ENCODE measurements at regions not wholly inside any gene's neighbourhood (a gene's known extent, or its start where the extent isn't known, plus 50 kb on each side); places are given as distances from the start of the nearest gene placed in this dataset.

DNA sequence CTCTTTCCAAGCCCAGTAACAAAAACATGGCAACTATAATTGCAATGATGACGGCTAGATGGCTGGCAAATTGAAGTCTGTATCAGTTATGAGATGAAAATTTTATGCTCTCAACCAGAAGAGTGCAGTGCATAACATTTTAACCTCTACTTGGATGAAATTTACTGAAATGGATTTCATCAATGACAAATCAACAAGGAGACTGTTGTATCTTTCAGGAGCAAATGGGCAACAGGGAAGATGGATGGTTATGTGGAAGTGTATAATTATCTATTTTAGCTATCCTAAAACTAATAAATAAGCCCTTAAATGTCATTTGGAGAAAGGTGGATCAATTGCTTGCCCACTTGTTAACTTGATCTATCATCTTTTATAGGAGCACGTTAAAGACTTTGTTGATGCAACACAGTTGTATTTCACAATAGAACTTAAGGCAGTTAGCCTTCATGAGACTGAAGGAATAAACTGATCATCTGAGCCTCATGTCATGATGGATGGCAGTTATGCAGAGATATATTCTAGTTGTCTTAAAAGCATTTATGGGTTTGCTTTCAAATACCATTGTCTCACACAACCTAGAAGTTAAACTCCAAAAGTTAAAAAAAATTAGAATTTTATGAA, 315.1 kb upstream of the TBC1D5 start:
- ChIA-PET CTCF (no interaction called here), POLR2A (no interaction called here)
- no peak for TF ChIP-seq CTCF (IDR thresholded peaks at IDR 0.05; ENCODE audit: insufficient read depth, low read depth, low read length)
- no peak for DNase-seq (ENCODE audit: low read depth)
- H3K27me3 ChIP-seq (ENCODE audit: control insufficient read depth, insufficient read depth, low read length), result no peaks in the 10 kb centered on the region
- H3K36me3 ChIP-seq (ENCODE audit: control insufficient read depth, insufficient read depth, low read length), result no peaks in the 10 kb centered on the region
- H3K4me3 ChIP-seq (ENCODE audit: low read depth, low read length), result no peak overlapping the region

DNA sequence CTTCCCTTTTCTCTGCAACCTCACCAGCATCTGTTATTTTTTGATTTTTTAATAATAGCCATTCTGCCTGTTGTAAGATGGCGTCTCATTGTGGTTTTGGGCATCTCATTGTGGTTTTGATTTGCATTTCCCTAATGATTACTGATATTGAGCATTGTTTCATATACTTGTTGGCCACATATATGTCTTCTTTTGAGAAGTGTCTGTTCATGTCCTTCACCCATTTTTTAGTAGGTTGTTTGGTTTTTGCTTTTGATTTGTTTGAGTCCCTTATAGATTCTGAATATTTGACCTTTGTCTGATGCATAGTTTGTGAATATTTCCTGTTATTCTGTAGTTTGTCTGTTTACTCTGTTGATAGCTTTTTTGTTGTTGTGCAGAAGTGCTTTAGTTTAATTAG, 312.2 kb upstream of the TBC1D5 start:
- no peak for DNase-seq (ENCODE audit: low read depth)
- H3K36me3 ChIP-seq (ENCODE audit: control insufficient read depth, insufficient read depth, low read length), result no peaks in the 10 kb centered on the region
- H3K4me3 ChIP-seq (ENCODE audit: low read depth, low read length), result no peak overlapping the region
- CTCF ChIA-PET, result no interaction called here
- no peaks in the 10 kb centered on the region for H3K27me3 ChIP-seq (ENCODE audit: control insufficient read depth, insufficient read depth, low read length)
- TF ChIP-seq CTCF (IDR thresholded peaks at IDR 0.05; ENCODE audit: insufficient read depth, low read depth, low read length), result no peak
- POLR2A ChIA-PET, result no interaction called here

GRCh38 chr3:18051306-18051705, 308.9 kb upstream of the TBC1D5 start:
- no peak for DNase-seq (ENCODE audit: low read depth)
- ChIA-PET CTCF (interaction anchor here (1.3 kb wide), 1 partner anchor 9 kb away, joined by 3 read pairs; no protein-coding TSS in a partner anchor), POLR2A (no interaction called here)
- H3K4me3 ChIP-seq (ENCODE audit: low read depth, low read length), result no peak overlapping the region
- no peaks in the 10 kb centered on the region for H3K27me3 ChIP-seq (ENCODE audit: control insufficient read depth, insufficient read depth, low read length)
- no peaks in the 10 kb centered on the region for H3K36me3 ChIP-seq (ENCODE audit: control insufficient read depth, insufficient read depth, low read length)
- TF ChIP-seq CTCF (IDR thresholded peaks at IDR 0.05; ENCODE audit: insufficient read depth, low read depth, low read length), result no peak

- ChIA-PET POLR2A (no interaction called here), CTCF (no interaction called here)
- no peaks in the 10 kb centered on the region for H3K36me3 ChIP-seq (ENCODE audit: control insufficient read depth, insufficient read depth, low read length)
- H3K27me3 ChIP-seq (ENCODE audit: control insufficient read depth, insufficient read depth, low read length), result no peaks in the 10 kb centered on the region
- TF ChIP-seq CTCF (IDR thresholded peaks at IDR 0.05; ENCODE audit: insufficient read depth, low read depth, low read length), result no peak
- no peak for DNase-seq (ENCODE audit: low read depth)
- H3K4me3 ChIP-seq (ENCODE audit: low read depth, low read length), result no peak overlapping the region
Observed at GRCh38 chr3:18049096-18049495, 306.7 kb upstream of the TBC1D5 start.

GRCh38 chr3:18047052-18047451, 304.6 kb upstream of the TBC1D5 start:
- no peak for TF ChIP-seq CTCF (IDR thresholded peaks at IDR 0.05; ENCODE audit: insufficient read depth, low read depth, low read length)
- DNase-seq (ENCODE audit: low read depth), result peak; percentile 20
- no peaks in the 10 kb centered on the region for H3K36me3 ChIP-seq (ENCODE audit: control insufficient read depth, insufficient read depth, low read length)
- no peak overlapping the region for H3K4me3 ChIP-seq (ENCODE audit: low read depth, low read length)
- ChIA-PET POLR2A (no interaction called here), CTCF (no interaction called here)
- H3K27me3 ChIP-seq (ENCODE audit: control insufficient read depth, insufficient read depth, low read length), result no peaks in the 10 kb centered on the region

Data from BJ (cell line).